ENCODE measurements at regions not wholly inside any gene's neighbourhood (a gene's known extent, or its start where the extent isn't known, plus 50 kb on each side); places are given as distances from the start of the nearest gene placed in this dataset.
"Not testable (repeated sequence)": the region's sequence is repeated elsewhere in the genome, so short reads cannot be mapped to it uniquely, and the experiment has no call there.

GRCh38 chr1:173257805-173258204, 50.7 kb upstream of the TNFSF4 start:
- peak; percentile 8 for DNase-seq

- peak; percentile 38 for DNase-seq
These were observed 51.5 kb upstream of the TNFSF4 start for GRCh38 chr1:173258479-173259264.

GRCh38 chr1:173260329-173260728, 53.2 kb upstream of the TNFSF4 start:
- DNase-seq, result not testable (repeated sequence)

GRCh38 chr1:173266841-173267240, 59.7 kb upstream of the TNFSF4 start:
- DNase-seq, result peak; percentile 80

GRCh38 chr1:173267453-173267945, 60.4 kb upstream of the TNFSF4 start:
- DNase-seq, result peak; percentile 98

- no peak for DNase-seq
These were observed 61.1 kb upstream of the TNFSF4 start for GRCh38 chr1:173268261-173268660.

GRCh38 chr1:173268786-173269277, 61.7 kb upstream of the TNFSF4 start:
- DNase-seq, result no peak

- peak; percentile 96 for DNase-seq
These were observed 62.5 kb upstream of the TNFSF4 start for GRCh38 chr1:173269490-173270230.

GRCh38 chr1:173270243-173270642, 63.1 kb upstream of the TNFSF4 start:
- no peak for DNase-seq

GRCh38 chr1:173271021-173271420, 63.9 kb upstream of the TNFSF4 start:
- DNase-seq, result not testable (repeated sequence)

GRCh38 chr1:173275496-173275895, 68.4 kb upstream of the TNFSF4 start:
- DNase-seq, result no peak

GRCh38 chr1:173276922-173277800, 70.0 kb upstream of the TNFSF4 start:
- DNase-seq, result no peak

GRCh38 chr1:173280899-173281660, 73.9 kb upstream of the TNFSF4 start:
- DNase-seq, result peak; percentile 56

- no peak for DNase-seq
These were observed 77.9 kb upstream of the TNFSF4 start for GRCh38 chr1:173285048-173285447.

GRCh38 chr1:173287785-173288184, 80.7 kb upstream of the TNFSF4 start:
- no peak for DNase-seq

GRCh38 chr1:173293756-173294155, 86.6 kb upstream of the TNFSF4 start:
- DNase-seq, result no peak

- DNase-seq, result peak; percentile 75
These were observed 87.7 kb upstream of the TNFSF4 start for GRCh38 chr1:173294843-173295242.

- DNase-seq, result peak; percentile 32
These were observed 88.3 kb upstream of the TNFSF4 start for GRCh38 chr1:173295391-173295790.

- peak; percentile 43 for DNase-seq
These were observed 88.9 kb upstream of the TNFSF4 start for GRCh38 chr1:173295995-173296394.

GRCh38 chr1:173297798-173298391, 90.8 kb upstream of the TNFSF4 start:
- no peak for DNase-seq
